ENCODE measurements at regions not wholly inside any gene's neighbourhood (a gene's known extent, or its start where the extent isn't known, plus 50 kb on each side); places are given as distances from the start of the nearest gene placed in this dataset.
A peak's percentile ranks its signal among the peaks of the same experiment; 100 is the strongest.

DNA sequence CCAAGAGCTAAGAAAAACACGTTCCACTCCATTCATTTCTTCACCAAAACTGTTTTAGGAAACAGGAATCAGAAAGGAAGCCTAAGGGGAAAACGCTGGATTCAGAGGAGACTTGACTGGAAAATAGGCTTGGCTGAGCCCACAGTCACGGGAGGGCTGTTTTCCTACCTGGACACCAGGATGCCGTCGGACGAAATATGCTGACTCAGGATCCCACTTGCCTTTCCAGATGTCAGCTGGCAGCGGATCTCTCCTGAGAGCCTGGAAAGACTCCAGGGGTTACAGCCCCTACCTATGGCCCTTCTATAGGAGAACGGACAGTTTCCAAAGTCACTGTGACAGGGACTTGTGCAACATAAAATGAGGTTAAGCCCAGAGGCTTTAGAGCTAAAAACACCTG is 245.1 kb downstream of the C16orf95 start:
- H3K9ac ChIP-seq (ENCODE audit: low read length), result no peak overlapping the region
- no peak overlapping the region for H3K4me2 ChIP-seq (ENCODE audit: low read depth, low read length)
- H3K36me3 ChIP-seq (replicated peaks; ENCODE audit: insufficient read depth, low read length), result no peaks in the 10 kb centered on the region
- no peak overlapping the region for H2AFZ ChIP-seq (ENCODE audit: low read length)
- peaks cover 42% of the 10 kb centered on the region for H3K27me3 ChIP-seq (replicated peaks; ENCODE audit: insufficient read depth, low read length)
- no peak overlapping the region for H3K4me3 ChIP-seq (ENCODE audit: low read length)
- H4K20me1 ChIP-seq (ENCODE audit: insufficient read depth, low read length), result no peaks in the 10 kb centered on the region
- H3K9me3 ChIP-seq (replicated peaks; ENCODE audit: insufficient read depth, low read length), result no peaks in the 10 kb centered on the region
- no peak overlapping the region for H3K27ac ChIP-seq (ENCODE audit: low read length)
- no peaks in the 10 kb centered on the region for H3F3A ChIP-seq (ENCODE audit: insufficient read depth, low read length)
- no peaks in the 10 kb centered on the region for H3K79me2 ChIP-seq (ENCODE audit: low read length)
- TF ChIP-seq CTCF (IDR thresholded peaks at IDR 0.05; ENCODE audit: low read length), result no peak
- no peak for TF ChIP-seq EZH2phosphoT487 (IDR thresholded peaks at IDR 0.05; ENCODE audit: low read length)
- TF ChIP-seq EZH2 (optimal IDR thresholded peaks at IDR 0.05; ENCODE audit: low read depth, low read length), result no peak
- H3K4me1 ChIP-seq (ENCODE audit: low read length), result no peaks in the 10 kb centered on the region
- DNase-seq, result no peak
- no peaks in the 10 kb centered on the region for H3K9me2 ChIP-seq (replicated peaks; ENCODE audit: insufficient read depth, low read length)

DNA sequence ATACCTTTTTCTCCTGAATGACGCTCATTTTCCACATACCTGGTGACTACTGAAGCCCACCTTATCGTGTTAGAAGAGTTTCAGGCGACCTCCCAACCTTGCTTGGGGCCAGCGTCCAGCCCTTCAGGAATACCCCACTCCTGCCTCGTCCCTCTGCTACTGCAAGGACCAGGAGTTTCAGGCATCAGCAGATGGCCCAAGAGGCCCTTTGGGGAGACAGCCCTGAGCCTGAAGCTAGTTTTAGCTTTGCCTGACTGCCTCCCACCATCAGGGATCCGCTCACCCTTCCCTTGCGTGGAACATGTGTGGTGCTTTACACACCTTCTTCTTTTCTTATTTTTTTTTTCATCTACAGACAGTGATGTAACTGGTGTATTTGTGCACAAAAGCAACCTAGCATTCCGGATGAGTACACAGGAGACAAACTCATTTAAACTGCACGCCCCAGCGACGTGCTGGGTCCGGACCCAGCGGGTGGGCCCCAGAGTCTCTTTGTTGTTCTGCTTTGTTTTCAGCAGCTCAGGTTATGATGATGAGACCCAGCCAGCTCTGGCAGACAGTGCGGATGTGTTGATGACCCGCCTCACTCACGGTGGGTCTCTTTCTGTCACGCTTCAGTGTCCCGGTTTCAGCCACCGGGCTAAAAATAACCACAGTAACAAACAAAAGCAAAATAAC is 242.4 kb downstream of the C16orf95 start:
- TF ChIP-seq EZH2 (optimal IDR thresholded peaks at IDR 0.05; ENCODE audit: low read depth, low read length) (no peak), EZH2phosphoT487 (IDR thresholded peaks at IDR 0.05; ENCODE audit: low read length) (no peak), CTCF (IDR thresholded peaks at IDR 0.05; ENCODE audit: low read length) (no peak)
- peaks cover 18% of the 10 kb centered on the region for H3K27me3 ChIP-seq (replicated peaks; ENCODE audit: insufficient read depth, low read length)
- no peaks in the 10 kb centered on the region for H3K36me3 ChIP-seq (replicated peaks; ENCODE audit: insufficient read depth, low read length)
- no peaks in the 10 kb centered on the region for H3K4me1 ChIP-seq (ENCODE audit: low read length)
- no peak overlapping the region for H2AFZ ChIP-seq (ENCODE audit: low read length)
- peak overlapping the region; percentile 12; the same call in 1 of the 2 replicates for H3K4me2 ChIP-seq (ENCODE audit: low read depth, low read length)
- H4K20me1 ChIP-seq (ENCODE audit: insufficient read depth, low read length), result no peaks in the 10 kb centered on the region
- no peaks in the 10 kb centered on the region for H3K79me2 ChIP-seq (ENCODE audit: low read length)
- no peaks in the 10 kb centered on the region for H3K9me3 ChIP-seq (replicated peaks; ENCODE audit: insufficient read depth, low read length)
- H3K27ac ChIP-seq (ENCODE audit: low read length), result no peak overlapping the region
- no peaks in the 10 kb centered on the region for H3K9me2 ChIP-seq (replicated peaks; ENCODE audit: insufficient read depth, low read length)
- DNase-seq, result peak; percentile 26
- H3K4me3 ChIP-seq (ENCODE audit: low read length), result no peak overlapping the region
- no peak overlapping the region for H3K9ac ChIP-seq (ENCODE audit: low read length)
- H3F3A ChIP-seq (ENCODE audit: insufficient read depth, low read length), result no peaks in the 10 kb centered on the region

DNA sequence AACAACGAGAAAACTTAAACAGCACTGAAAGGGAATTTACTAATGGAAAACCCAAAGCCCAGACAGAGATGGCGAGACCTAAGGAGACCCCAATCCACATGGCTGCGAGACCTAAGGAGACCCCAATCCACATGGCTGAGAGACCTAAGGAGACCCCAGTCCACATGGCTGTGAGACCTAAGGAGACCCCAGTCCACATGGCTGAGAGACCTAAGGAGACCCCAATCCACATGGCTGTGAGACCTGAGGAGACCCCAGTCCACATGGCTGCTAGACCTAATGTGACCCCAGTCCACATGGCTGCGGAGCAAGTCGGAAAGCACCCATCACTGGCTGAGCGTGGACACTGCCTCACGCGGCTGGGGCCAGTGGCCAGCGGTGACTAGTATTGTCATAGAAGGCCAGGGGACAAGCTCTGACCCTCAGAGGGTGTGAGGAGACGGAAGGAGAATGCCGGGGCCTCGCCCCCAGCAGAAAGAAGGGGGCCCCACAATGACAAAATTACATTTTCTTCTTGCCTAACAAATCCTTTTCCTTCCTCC is 241.8 kb downstream of the C16orf95 start:
- H2AFZ ChIP-seq (ENCODE audit: low read length), result no peak overlapping the region
- H3K4me2 ChIP-seq (ENCODE audit: low read depth, low read length), result no peak overlapping the region; the same call in 1 of the 2 replicates
- H4K20me1 ChIP-seq (ENCODE audit: insufficient read depth, low read length), result no peaks in the 10 kb centered on the region
- H3K79me2 ChIP-seq (ENCODE audit: low read length), result no peaks in the 10 kb centered on the region
- DNase-seq, result no peak
- no peaks in the 10 kb centered on the region for H3K4me1 ChIP-seq (ENCODE audit: low read length)
- no peaks in the 10 kb centered on the region for H3K36me3 ChIP-seq (replicated peaks; ENCODE audit: insufficient read depth, low read length)
- no peaks in the 10 kb centered on the region for H3K9me2 ChIP-seq (replicated peaks; ENCODE audit: insufficient read depth, low read length)
- TF ChIP-seq EZH2phosphoT487 (IDR thresholded peaks at IDR 0.05; ENCODE audit: low read length) (no peak), EZH2 (optimal IDR thresholded peaks at IDR 0.05; ENCODE audit: low read depth, low read length) (no peak), CTCF (IDR thresholded peaks at IDR 0.05; ENCODE audit: low read length) (no peak)
- no peak overlapping the region for H3K9ac ChIP-seq (ENCODE audit: low read length)
- H3K4me3 ChIP-seq (ENCODE audit: low read length), result no peak overlapping the region
- no peaks in the 10 kb centered on the region for H3K9me3 ChIP-seq (replicated peaks; ENCODE audit: insufficient read depth, low read length)
- peaks cover 12% of the 10 kb centered on the region for H3K27me3 ChIP-seq (replicated peaks; ENCODE audit: insufficient read depth, low read length)
- H3K27ac ChIP-seq (ENCODE audit: low read length), result no peak overlapping the region
- no peaks in the 10 kb centered on the region for H3F3A ChIP-seq (ENCODE audit: insufficient read depth, low read length)
